Activated T-helper 9 cell treated with anti-CD3 and anti-CD28 coated beads, Interleukin-2, amount 50 U/mL, for 16 hours (primary cell): ENCODE measurements at regions not wholly inside any gene's neighbourhood (a gene's known extent, or its start where the extent isn't known, plus 50 kb on each side); places are given as distances from the start of the nearest gene placed in this dataset.

Experiments
- DNase-seq: peaks from one replicate; pipeline ENCODE4 v3.0.0-alpha.2; 2020; ENCODE audit warnings: low read depth

- no peak for DNase-seq
Observed at GRCh38 chr10:130371156-130371555, 235.0 kb downstream of the GLRX3 start.

GRCh38 chr10:130371666-130372065, 235.5 kb downstream of the GLRX3 start:
- no peak for DNase-seq

DNA sequence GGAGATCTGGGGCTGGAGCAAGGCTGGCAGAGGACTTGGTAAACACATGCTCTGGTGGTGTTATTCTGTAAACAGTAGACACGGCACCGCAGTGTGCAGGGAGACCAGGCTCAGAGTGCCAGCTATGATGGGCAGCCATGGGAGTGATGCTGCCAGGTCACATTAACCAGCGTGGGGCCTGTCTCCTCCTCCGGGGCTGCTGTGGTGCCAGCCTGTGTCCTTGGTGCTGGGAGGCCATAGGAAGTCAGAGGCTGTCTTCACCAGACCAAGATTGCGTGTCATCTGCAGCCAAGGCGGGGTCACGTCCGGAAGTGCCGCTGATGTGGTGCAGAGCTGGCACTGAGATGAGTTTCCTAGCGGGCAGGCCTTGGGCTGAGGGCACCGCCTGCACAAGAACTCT, 236.0 kb downstream of the GLRX3 start:
- no peak for DNase-seq

DNA sequence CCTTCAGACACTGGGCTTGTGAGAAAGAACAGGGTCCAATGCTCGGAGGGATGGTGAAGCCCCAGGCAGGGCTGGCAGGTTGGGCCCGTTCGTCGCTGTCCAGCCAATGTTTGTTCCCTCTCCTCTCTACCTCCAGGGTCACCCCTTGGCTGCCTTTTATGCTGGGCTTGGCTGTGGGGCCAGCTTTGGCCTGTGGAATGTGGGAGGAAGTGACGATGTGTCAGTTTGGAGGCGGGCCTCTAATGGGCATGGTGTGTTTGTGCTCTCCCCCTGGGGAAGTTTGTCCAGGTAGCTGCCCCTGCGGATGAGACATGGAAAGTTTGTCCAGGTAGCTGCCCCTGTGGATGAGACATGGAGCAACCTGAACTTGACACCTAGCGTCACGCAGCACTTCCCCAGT, 236.7 kb downstream of the GLRX3 start:
- no peak for DNase-seq

DNA sequence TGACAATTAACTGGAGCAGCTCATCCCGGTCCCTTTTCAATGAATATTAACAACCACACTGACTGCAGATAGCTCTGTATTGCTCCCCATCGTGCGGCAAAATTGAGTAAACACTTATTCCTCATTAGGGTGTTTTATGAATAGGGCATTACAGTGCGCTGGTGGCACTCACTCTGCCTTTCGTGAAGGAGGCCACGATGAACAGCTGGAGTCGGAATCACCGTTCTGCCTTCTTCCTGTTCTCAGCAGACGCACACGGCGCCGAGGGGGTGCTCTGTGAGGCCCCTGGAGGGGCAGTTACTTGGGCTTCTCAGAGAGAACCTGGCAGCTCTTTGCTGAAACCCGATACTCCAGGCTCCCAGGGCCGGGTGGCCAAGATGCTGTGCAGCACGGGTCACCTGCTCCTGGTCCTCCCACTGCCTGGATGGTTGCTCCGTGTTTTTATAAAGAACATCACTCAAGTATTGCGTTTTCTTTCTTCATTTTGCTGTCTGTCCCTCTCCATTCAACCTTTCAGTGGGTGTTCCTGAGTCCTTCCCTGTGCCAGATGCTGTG, 241.9 kb downstream of the GLRX3 start:
- no peak for DNase-seq

GRCh38 chr10:130378556-130379400, 242.6 kb downstream of the GLRX3 start:
- no peak for DNase-seq

- DNase-seq = no peak
Observed at GRCh38 chr10:130380056-130380455, 243.9 kb downstream of the GLRX3 start.

DNA sequence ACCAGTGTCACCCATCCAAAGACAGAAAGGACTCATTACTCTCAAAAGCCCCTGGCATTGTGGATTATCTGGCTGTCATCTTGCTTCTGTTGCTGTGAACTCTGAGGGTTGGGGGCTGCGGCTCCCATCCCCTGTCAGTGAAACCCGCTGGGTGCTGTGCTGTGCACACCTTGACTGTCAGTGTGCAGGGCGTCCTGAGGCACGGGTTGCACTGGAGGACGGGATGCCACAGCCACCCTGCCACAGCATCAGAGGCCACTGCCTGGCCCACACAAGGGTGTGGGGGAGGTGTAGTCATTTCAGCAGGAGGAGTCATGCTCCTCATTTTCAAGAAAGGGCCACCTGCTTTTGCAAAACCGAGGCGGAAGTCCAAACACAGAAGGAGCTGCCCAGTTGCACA, 245.8 kb downstream of the GLRX3 start:
- DNase-seq = no peak

GRCh38 chr10:130387936-130388580, 251.9 kb downstream of the GLRX3 start:
- DNase-seq = no peak

DNA sequence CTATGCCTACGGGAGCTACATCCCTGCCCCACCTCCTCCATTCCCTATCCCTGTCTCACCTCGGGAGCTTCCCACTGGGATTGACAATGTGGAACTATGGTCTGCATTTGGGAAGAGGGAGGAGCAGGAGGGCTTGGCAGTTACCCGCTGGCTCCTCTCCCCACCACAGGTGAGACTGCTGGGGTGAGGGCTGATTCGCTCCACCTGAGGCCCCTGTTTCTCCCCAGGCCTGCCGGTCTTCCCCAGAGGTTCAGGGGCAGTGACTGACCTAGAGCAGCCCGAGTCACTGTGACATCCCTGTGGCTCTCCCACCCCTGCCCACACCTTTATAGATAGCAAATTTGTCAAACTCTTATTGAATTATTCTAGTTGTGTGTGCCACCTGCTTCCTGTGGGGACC, 252.6 kb downstream of the GLRX3 start:
- no peak for DNase-seq

GRCh38 chr10:130389906-130390305, 253.7 kb downstream of the GLRX3 start:
- no peak for DNase-seq

GRCh38 chr10:130392031-130392430, 255.8 kb downstream of the GLRX3 start:
- no peak for DNase-seq

DNA sequence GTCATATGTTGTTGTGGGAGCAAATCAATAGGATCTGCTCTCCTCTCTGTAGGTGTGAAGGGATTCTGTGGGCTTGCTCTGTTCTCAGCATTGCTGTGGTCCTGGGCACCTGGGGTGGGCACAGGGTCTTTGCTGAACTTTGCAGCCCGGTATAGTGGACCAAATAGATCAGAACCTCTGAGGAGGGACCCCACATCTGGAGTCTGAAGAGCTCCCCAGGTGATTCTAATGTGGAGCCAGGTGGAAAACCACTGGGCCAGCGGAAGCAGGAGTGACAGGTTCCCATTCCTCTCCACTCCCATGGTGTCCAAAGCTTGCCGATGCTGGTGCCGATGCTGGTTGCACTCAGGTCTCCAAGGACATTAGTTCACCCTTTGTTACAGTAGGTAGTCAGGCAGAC, 257.2 kb downstream of the GLRX3 start:
- DNase-seq = no peak

GRCh38 chr10:130394832-130395231, 258.6 kb downstream of the GLRX3 start:
- DNase-seq = no peak

GRCh38 chr10:130395248-130395936, 259.2 kb downstream of the GLRX3 start:
- no peak for DNase-seq

DNA sequence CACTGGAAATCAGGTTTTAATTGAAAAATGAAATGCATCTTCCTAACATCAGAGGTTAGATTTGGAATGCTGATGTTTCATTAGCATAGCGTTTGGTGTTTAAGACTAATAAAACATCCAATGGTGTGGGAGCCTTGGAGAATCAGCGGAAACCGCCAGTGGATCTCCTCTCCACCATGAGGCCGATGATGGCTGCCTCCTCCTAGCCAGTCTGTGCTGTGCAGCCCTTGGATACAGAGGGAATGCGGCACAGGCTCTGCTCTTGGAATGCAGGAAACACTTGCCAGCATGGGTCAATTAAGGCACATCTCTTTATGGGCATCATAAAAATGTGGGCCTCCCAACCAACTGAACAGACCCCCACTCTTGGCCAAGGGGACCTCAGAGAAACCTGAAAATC, 259.9 kb downstream of the GLRX3 start:
- no peak for DNase-seq

GRCh38 chr10:130398090-130398994, 262.2 kb downstream of the GLRX3 start:
- no peak for DNase-seq

DNA sequence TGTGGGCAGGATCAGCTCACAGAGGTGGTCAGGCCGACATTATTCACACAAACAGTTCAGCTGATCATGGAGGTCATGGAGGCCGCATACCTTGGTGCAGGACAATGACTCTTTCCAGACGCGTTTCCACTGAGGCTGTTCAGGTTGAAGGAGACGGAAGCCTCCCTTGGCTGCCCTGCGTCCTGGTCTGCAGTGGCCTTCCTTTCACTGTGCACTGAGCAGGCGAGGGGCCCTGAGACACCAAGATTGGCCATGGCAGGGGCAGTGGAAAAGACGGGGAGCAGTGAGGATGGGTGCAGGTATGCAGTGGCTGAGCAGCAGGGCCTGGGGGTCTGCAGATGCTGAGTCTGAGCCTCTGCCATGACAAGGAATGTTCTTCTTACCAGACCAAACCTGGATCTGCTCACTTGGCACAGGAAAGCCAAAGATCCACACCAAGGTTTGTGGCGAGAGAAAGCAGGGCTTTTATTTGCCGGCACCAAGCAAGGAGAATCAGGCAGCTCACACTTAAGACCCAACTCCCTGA, 263.3 kb downstream of the GLRX3 start:
- no peak for DNase-seq

GRCh38 chr10:130400890-130401289, 264.7 kb downstream of the GLRX3 start:
- no peak for DNase-seq

DNA sequence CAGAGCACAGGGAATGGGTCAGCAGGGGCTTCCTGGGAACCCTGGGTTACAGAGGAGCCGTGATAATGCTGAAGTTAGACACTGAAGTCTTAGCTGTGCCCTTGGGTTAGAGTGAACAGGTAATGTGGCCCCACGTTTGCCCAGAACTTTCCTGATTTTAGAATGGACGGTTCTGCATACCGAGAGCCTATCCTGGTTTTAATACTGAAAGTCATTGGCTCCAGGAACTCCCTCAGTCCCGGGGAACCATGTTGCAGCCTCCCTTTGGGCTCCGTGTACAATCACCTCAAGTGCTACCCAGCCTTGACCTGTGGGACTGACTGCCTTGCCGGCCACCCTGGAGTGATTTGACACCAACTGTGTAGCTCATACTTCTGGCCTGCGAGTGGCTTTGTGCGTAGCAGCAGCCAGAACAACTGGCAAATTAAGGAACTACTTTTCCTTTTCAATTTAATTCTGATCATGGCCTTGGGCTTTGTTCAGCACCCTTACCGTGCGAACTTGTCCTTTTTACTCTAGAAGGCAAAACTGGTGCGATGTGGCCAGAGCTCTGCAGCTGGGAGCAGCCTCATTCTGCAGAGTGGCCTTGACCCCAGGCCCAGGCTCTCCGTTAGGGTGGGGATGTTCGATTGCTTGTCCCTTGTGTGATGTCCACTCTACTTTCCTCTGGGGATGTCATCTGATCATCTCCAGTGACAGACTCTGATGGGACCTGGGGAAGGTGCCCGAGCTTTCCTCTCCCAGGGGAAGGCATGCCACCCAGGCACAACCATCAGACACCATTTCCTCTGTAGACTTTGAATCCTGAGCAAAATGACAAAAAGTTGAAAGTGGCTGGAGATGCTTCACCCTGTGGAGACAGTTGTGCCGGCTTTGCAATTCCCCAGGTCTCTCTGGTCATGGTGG, 265.9 kb downstream of the GLRX3 start:
- no peak for DNase-seq
